ENCODE measurements at regions not wholly inside any gene's neighbourhood (a gene's known extent, or its start where the extent isn't known, plus 50 kb on each side); places are given as distances from the start of the nearest gene placed in this dataset.

GRCh38 chr5:40029711-40030495 is 605.1 kb upstream of the DAB2 start:
- DNase-seq = no peak

GRCh38 chr5:40027400-40027799 is 602.6 kb upstream of the DAB2 start:
- no peak for DNase-seq

- DNase-seq = no peak
Observed at GRCh38 chr5:40025586-40025985, 600.8 kb upstream of the DAB2 start.

DNA sequence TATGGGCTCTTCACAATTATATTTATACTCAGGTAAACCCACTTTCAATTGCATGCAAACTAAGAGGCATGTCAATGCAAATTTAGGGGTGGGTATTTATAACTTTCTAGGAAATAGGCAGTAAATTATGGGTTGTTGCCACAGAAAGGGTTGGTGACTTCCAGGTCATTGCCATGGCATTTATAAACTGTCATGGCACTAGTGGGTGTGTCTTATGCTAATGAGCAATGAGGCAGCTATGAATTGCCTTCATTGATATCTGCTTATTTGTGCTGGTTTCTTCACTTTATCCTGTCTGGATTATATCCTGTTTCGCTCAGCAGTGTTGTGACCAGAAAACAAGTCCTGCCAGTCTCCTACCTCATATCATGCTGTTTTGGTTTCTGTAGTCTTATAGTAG is 597.3 kb upstream of the DAB2 start:
- no peak for DNase-seq

DNA sequence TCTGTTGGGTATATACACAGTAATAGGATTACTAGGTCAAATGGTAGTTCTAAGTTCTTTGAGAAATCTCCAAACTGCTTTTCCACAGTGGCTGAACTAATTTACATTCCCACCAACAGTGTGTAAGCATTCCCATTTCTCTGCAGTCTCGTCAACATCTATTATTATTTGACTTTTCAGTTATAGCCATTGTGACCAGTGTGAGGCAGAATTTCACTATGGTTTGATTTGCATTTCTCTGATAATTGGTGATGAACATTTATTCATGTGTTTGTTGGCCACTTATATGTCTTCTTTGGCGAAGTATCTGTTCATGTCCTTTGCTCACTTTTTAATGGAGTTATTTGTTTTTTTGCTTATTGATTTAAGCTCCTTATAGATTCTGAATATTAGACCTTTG is 596.2 kb upstream of the DAB2 start:
- DNase-seq = no peak

- DNase-seq = no peak
Observed at GRCh38 chr5:40017918-40018317, 593.1 kb upstream of the DAB2 start.

- no peak for DNase-seq
Observed at GRCh38 chr5:40017135-40017534, 592.4 kb upstream of the DAB2 start.

GRCh38 chr5:40010436-40010835 is 585.7 kb upstream of the DAB2 start:
- no peak for DNase-seq

GRCh38 chr5:40006260-40006659 is 581.5 kb upstream of the DAB2 start:
- no peak for DNase-seq

DNA sequence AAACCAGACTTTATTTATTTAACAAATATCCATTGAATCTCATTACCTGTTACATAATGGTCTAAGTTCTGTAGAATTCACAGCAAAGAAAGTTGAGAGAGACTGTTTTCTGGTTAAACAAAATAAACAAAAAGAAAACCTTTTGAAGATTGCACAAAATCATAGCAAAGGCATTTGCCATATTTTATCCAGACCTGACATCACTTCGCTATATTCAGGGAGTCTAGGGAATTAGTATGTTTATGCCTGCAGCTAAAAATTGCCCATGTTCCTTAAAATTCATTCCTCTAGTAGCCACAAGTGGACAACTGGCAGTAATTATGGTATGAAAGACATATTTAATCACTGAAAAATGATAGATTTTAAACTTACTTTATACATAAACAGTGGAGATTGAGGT is 577.0 kb upstream of the DAB2 start:
- no peak for DNase-seq

- DNase-seq = no peak
Observed at GRCh38 chr5:39998518-39998917, 573.7 kb upstream of the DAB2 start.

DNA sequence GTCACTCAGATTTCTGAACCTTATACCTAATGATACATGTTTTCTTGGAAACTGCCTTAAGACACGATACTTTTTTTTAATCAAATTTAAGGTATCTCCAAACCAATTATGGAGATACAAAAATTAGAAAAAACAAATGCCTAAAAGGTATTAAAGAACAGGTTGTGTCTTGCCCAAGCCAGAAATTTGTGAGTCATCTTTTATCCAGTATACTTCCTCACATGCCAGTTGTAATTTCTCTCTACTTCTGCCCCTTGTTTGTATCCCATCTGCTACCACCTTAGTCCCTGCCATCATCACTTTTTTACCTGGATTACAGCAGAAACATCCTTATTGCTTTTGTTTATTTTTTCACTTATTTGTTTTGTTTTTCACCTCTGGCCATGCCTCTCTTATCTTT is 571.2 kb upstream of the DAB2 start:
- no peak for DNase-seq

- peak; percentile 3 for DNase-seq
Observed at GRCh38 chr5:39992617-39993202, 567.9 kb upstream of the DAB2 start.

DNA sequence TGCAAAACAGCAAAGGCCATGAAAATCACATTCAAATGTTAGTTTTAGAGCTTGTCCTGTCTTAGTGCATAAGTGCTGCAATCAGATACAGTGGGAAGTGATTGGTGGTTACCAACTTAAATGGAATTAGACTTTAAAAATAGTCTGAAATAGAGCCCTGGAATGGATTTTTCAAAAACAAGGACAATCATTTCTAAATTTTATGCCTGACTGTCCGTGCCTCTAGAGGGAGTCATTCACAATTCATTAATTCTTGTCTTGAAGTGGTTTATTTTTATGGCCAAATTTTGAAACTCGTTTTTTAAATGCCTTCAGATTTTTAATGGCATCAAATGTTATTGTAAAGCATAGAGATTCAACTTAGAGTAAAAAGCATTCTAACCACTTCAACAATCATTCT is 561.8 kb upstream of the DAB2 start:
- no peak for DNase-seq

DNA sequence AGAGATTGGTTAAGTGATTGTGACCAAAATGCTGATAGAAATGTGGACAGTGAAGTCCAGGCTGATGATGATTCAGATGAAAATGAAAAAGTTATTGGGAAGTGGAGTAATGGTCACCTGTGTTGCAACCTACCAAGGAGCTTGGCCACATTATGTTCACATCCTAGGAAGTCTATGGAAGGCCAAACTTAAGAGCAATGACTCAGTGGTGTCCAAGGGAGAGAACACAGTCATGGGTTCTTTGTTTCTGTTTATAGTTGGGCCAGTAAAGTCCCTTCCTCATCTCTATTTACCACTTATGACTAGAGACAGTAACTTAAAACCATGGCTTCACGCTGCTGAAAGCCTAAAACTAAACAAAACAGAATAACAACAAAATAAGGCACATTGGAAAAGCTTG is 555.3 kb upstream of the DAB2 start:
- peak; percentile 14 for DNase-seq

- DNase-seq = no peak
Observed at GRCh38 chr5:39977066-39977655, 552.4 kb upstream of the DAB2 start.

DNA sequence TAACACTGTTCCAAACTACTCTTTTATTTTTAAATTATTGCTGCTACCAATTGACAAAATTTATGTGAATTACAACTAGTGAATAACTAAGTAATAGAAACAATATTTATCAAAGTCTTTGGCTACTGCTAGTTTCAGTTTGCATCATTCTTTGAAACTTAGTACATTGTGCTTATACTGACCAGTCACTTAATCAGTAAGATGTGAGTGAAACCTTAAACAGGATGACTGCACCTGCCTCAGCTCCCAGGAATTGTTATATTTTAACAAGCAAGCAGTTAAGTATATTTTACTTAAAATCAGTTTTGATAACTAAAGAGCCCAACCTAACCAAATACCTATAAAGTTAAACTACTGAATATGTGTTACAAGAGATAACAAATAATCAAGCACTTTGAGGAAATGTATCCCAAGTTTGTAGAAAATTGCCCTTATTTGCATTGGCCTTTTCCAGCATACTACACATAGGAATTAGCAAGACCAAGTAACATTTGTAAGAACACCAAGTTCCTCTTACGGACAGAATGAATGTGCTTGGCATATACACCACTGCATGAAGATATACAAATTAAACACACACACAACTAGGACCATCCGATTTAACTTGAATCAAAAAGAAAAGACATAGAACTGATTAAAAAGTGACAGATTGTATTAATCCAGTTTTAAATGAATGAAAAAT is 545.5 kb upstream of the DAB2 start:
- no peak for DNase-seq

GRCh38 chr5:39968381-39968780 is 543.6 kb upstream of the DAB2 start:
- no peak for DNase-seq

GRCh38 chr5:39955156-39955555 is 530.4 kb upstream of the DAB2 start:
- DNase-seq = no peak

- DNase-seq = no peak
Observed at GRCh38 chr5:39951070-39951469, 526.3 kb upstream of the DAB2 start.

GRCh38 chr5:39948867-39949468 is 524.2 kb upstream of the DAB2 start:
- DNase-seq = peak; percentile 82

GRCh38 chr5:39948341-39948740 is 523.6 kb upstream of the DAB2 start:
- DNase-seq = no peak

- no peak for DNase-seq
Observed at GRCh38 chr5:39947657-39948056, 522.9 kb upstream of the DAB2 start.

All from DMS53 (cell line).